ENCODE measurements at regions not wholly inside any gene's neighbourhood (a gene's known extent, or its start where the extent isn't known, plus 50 kb on each side); places are given as distances from the start of the nearest gene placed in this dataset.
A peak's percentile ranks its signal among the peaks of the same experiment; 100 is the strongest.

- H3K27me3 ChIP-seq, result no peaks in the 10 kb centered on the region
- DNase-seq (ENCODE audit: low spot score in 2 of 2), result no peak
- no peak for TF ChIP-seq POLR2A (IDR thresholded peaks at IDR 0.05)
- TF ChIP-seq, protein P1, sequence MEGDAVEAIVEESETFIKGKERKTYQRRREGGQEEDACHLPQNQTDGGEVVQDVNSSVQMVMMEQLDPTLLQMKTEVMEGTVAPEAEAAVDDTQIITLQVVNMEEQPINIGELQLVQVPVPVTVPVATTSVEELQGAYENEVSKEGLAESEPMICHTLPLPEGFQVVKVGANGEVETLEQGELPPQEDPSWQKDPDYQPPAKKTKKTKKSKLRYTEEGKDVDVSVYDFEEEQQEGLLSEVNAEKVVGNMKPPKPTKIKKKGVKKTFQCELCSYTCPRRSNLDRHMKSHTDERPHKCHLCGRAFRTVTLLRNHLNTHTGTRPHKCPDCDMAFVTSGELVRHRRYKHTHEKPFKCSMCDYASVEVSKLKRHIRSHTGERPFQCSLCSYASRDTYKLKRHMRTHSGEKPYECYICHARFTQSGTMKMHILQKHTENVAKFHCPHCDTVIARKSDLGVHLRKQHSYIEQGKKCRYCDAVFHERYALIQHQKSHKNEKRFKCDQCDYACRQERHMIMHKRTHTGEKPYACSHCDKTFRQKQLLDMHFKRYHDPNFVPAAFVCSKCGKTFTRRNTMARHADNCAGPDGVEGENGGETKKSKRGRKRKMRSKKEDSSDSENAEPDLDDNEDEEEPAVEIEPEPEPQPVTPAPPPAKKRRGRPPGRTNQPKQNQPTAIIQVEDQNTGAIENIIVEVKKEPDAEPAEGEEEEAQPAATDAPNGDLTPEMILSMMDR (IDR thresholded peaks at IDR 0.05), result peak; percentile 57 to 62 (median 58)
- H3K4me1 ChIP-seq, result no peaks in the 10 kb centered on the region
- no peaks in the 10 kb centered on the region for H3K36me3 ChIP-seq
- intact Hi-C loops (cut with DNase I; ENCODE audit: low total_unique reads), result no loop called here
- no peak overlapping the region for H3K27ac ChIP-seq
- no peak overlapping the region for H3K4me3 ChIP-seq
- H3K9me3 ChIP-seq, result peaks cover 0 to 9% of the 10 kb centered on the region in 2 donors
Observed at GRCh38 chr6:24991810-24992467, 56.2 kb upstream of the RIPOR2 start.

DNA sequence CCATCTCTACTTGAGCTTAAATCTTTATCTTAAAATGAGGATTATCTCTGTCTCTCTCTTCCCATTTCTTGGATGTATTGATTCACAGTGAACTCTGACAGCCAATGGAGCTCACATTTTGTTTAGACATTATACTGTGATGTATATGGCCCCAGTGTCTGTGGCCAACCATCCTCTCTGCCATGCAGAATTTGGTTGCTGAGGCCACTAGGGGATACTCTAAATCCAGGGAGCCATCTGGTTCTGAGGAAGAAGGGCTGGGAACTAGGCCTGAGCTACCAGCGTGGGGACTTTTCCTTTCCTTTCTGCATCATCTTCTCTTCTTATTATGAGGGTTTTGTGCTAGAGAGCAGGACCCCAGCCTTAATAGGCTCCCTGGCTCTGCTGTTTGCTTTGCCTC, 59.1 kb upstream of the RIPOR2 start:
- TF ChIP-seq POLR2A (IDR thresholded peaks at IDR 0.05) (no peak), POLR2AphosphoS5 (IDR thresholded peaks at IDR 0.05) (no peak)
- TF ChIP-seq, protein P1 (IDR thresholded peaks at IDR 0.05), result no peak
- no peak for DNase-seq (ENCODE audit: low spot score in 2 of 2)
- no peak overlapping the region for H3K4me3 ChIP-seq
- intact Hi-C loops (cut with DNase I; ENCODE audit: low total_unique reads), result no loop called here
- H3K4me1 ChIP-seq, result no peaks in the 10 kb centered on the region
- no peaks in the 10 kb centered on the region for H3K9me3 ChIP-seq
- H3K36me3 ChIP-seq, result no peaks in the 10 kb centered on the region
- no peak overlapping the region for H3K27ac ChIP-seq
- H3K27me3 ChIP-seq, result no peaks in the 10 kb centered on the region

- H3K4me3 ChIP-seq, result no peak overlapping the region
- H3K9me3 ChIP-seq, result no peaks in the 10 kb centered on the region
- DNase-seq (ENCODE audit: low spot score in 2 of 2), result no peak
- intact Hi-C loops (cut with DNase I; ENCODE audit: low total_unique reads), result no loop called here
- no peaks in the 10 kb centered on the region for H3K4me1 ChIP-seq
- no peaks in the 10 kb centered on the region for H3K27me3 ChIP-seq
- H3K27ac ChIP-seq, result no peak overlapping the region
- TF ChIP-seq POLR2AphosphoS5 (IDR thresholded peaks at IDR 0.05) (no peak), POLR2A (IDR thresholded peaks at IDR 0.05) (no peak)
- TF ChIP-seq, protein P1 (IDR thresholded peaks at IDR 0.05), result no peak
- H3K36me3 ChIP-seq, result no peaks in the 10 kb centered on the region
Observed at GRCh38 chr6:24995270-24995669, 59.5 kb upstream of the RIPOR2 start.

DNA sequence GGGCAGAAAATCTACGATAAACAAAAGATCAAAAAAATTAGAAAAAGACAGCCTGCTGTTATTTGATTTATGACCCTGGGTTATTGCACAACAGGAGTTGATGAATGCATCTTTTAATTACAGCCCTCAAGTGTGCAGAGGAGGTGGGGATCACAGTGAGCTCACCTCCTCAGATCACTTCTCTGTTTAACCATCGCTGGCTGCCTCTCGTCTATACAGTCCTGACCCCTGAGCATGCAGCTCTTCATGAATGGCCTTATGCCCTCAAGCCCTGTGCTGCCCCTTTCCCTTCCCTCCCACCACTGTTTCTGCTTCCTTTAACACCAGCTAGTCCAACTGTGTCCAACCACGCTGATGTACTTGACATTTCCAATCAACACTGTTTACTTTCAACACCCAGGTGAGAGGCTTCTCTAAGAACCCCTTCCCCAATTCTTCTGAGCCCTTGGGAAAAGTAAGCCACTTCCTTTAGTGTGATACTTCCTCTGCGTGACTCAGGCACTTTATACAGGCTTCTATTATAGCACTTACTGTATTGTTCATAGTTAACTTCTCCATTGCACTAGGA, 60.6 kb upstream of the RIPOR2 start:
- TF ChIP-seq, protein P1 (IDR thresholded peaks at IDR 0.05), result no peak
- TF ChIP-seq POLR2A (IDR thresholded peaks at IDR 0.05) (no peak), POLR2AphosphoS5 (IDR thresholded peaks at IDR 0.05) (no peak)
- H3K27me3 ChIP-seq, result no peaks in the 10 kb centered on the region
- no peaks in the 10 kb centered on the region for H3K36me3 ChIP-seq
- intact Hi-C loops (cut with DNase I; ENCODE audit: low total_unique reads), result loop anchor here (2.0 kb wide), 1 partner anchor 38 kb away; no protein-coding TSS in a partner anchor
- H3K4me1 ChIP-seq, result no peaks in the 10 kb centered on the region
- no peak for DNase-seq (ENCODE audit: low spot score in 2 of 2)
- no peaks in the 10 kb centered on the region for H3K9me3 ChIP-seq
- no peak overlapping the region for H3K4me3 ChIP-seq
- H3K27ac ChIP-seq, result no peak overlapping the region

GRCh38 chr6:24997231-24997630, 61.5 kb upstream of the RIPOR2 start:
- Histone ChIP-seq H3K27ac (no peak overlapping the region), H3K4me1 (no peaks in the 10 kb centered on the region), H3K36me3 (no peaks in the 10 kb centered on the region), H3K9me3 (no peaks in the 10 kb centered on the region), H3K4me3 (no peak overlapping the region), H3K27me3 (no peaks in the 10 kb centered on the region)
- intact Hi-C loops (cut with DNase I; ENCODE audit: low total_unique reads), result loop anchor here (2.0 kb wide), 1 partner anchor 38 kb away; no protein-coding TSS in a partner anchor
- TF ChIP-seq POLR2AphosphoS5 (IDR thresholded peaks at IDR 0.05), result no peak
- TF ChIP-seq, protein P1 (IDR thresholded peaks at IDR 0.05), result no peak
- no peak for TF ChIP-seq POLR2A (IDR thresholded peaks at IDR 0.05)
- no peak for DNase-seq (ENCODE audit: low spot score in 2 of 2)
